ENCODE measurements at regions not wholly inside any gene's neighbourhood (a gene's known extent, or its start where the extent isn't known, plus 50 kb on each side); places are given as distances from the start of the nearest gene placed in this dataset.

GRCh38 chr6:151699719-151700118, 107.8 kb upstream of the ESR1 start:
- Mint-ChIP-seq H3K27ac (ENCODE audit: unreplicated experiment) (no peak overlapping the region), H3K36me3 (ENCODE audit: low read depth) (no peaks in the 10 kb centered on the region), H3K9me3 (no peaks in the 10 kb centered on the region), H3K4me1 (no peaks in the 10 kb centered on the region), H3K27me3 (ENCODE audit: low read depth) (peaks cover 12% of the 10 kb centered on the region), H3K4me3 (no peak overlapping the region)
- TF ChIP-seq, protein P1, sequence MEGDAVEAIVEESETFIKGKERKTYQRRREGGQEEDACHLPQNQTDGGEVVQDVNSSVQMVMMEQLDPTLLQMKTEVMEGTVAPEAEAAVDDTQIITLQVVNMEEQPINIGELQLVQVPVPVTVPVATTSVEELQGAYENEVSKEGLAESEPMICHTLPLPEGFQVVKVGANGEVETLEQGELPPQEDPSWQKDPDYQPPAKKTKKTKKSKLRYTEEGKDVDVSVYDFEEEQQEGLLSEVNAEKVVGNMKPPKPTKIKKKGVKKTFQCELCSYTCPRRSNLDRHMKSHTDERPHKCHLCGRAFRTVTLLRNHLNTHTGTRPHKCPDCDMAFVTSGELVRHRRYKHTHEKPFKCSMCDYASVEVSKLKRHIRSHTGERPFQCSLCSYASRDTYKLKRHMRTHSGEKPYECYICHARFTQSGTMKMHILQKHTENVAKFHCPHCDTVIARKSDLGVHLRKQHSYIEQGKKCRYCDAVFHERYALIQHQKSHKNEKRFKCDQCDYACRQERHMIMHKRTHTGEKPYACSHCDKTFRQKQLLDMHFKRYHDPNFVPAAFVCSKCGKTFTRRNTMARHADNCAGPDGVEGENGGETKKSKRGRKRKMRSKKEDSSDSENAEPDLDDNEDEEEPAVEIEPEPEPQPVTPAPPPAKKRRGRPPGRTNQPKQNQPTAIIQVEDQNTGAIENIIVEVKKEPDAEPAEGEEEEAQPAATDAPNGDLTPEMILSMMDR (conservative IDR thresholded peaks at IDR 0.05), result no peak
- DNase-seq (ENCODE audit: low read depth, low spot score), result no peak

- H3K27ac Mint-ChIP-seq (ENCODE audit: unreplicated experiment), result no peak overlapping the region
- no peaks in the 10 kb centered on the region for H3K36me3 Mint-ChIP-seq (ENCODE audit: low read depth)
- peaks cover 26% of the 10 kb centered on the region for H3K27me3 Mint-ChIP-seq (ENCODE audit: low read depth)
- no peaks in the 10 kb centered on the region for H3K9me3 Mint-ChIP-seq
- H3K4me1 Mint-ChIP-seq, result no peaks in the 10 kb centered on the region
- H3K4me3 Mint-ChIP-seq, result no peak overlapping the region
- TF ChIP-seq, protein P1 (conservative IDR thresholded peaks at IDR 0.05), result no peak
- DNase-seq (ENCODE audit: low read depth, low spot score), result no peak
These were observed 105.4 kb upstream of the ESR1 start for GRCh38 chr6:151701911-151702562.

- Mint-ChIP-seq H3K36me3 (ENCODE audit: low read depth) (no peaks in the 10 kb centered on the region), H3K9me3 (no peaks in the 10 kb centered on the region), H3K4me3 (no peak overlapping the region), H3K4me1 (no peaks in the 10 kb centered on the region), H3K27ac (ENCODE audit: unreplicated experiment) (no peak overlapping the region), H3K27me3 (ENCODE audit: low read depth) (peaks cover 29% of the 10 kb centered on the region)
- no peak for DNase-seq (ENCODE audit: low read depth, low spot score)
- TF ChIP-seq, protein P1 (conservative IDR thresholded peaks at IDR 0.05), result no peak
These were observed 104.4 kb upstream of the ESR1 start for GRCh38 chr6:151702851-151703658.

GRCh38 chr6:151704383-151704782, 103.1 kb upstream of the ESR1 start:
- TF ChIP-seq, protein P1 (conservative IDR thresholded peaks at IDR 0.05), result no peak
- H3K27me3 Mint-ChIP-seq (ENCODE audit: low read depth), result peaks cover 31% of the 10 kb centered on the region
- H3K4me3 Mint-ChIP-seq, result no peak overlapping the region
- H3K27ac Mint-ChIP-seq (ENCODE audit: unreplicated experiment), result no peak overlapping the region
- H3K4me1 Mint-ChIP-seq, result no peaks in the 10 kb centered on the region
- no peak for DNase-seq (ENCODE audit: low read depth, low spot score)
- no peaks in the 10 kb centered on the region for H3K9me3 Mint-ChIP-seq
- H3K36me3 Mint-ChIP-seq (ENCODE audit: low read depth), result no peaks in the 10 kb centered on the region

- no peaks in the 10 kb centered on the region for H3K36me3 Mint-ChIP-seq (ENCODE audit: low read depth)
- H3K4me1 Mint-ChIP-seq, result no peaks in the 10 kb centered on the region
- H3K9me3 Mint-ChIP-seq, result no peaks in the 10 kb centered on the region
- H3K27me3 Mint-ChIP-seq (ENCODE audit: low read depth), result peaks cover 27% of the 10 kb centered on the region
- DNase-seq (ENCODE audit: low read depth, low spot score), result no peak
- TF ChIP-seq, protein P1 (conservative IDR thresholded peaks at IDR 0.05), result no peak
- H3K27ac Mint-ChIP-seq (ENCODE audit: unreplicated experiment), result no peak overlapping the region
- no peak overlapping the region for H3K4me3 Mint-ChIP-seq
These were observed 101.3 kb upstream of the ESR1 start for GRCh38 chr6:151705993-151706733.
